Fibroblast of mammary gland (primary cell): ENCODE measurements at regions not wholly inside any gene's neighbourhood (a gene's known extent, or its start where the extent isn't known, plus 50 kb on each side); places are given as distances from the start of the nearest gene placed in this dataset.

Source experiments
- DNase-seq: peaks from one replicate; pipeline ENCODE4 v3.0.0-alpha.2; 2010; ENCODE audit warnings: low read depth
- H3K4me3 ChIP-seq: 2 replicates; pipeline ENCODE4 v1.5.1; 2011; ENCODE audit warnings: low read depth, mild to moderate bottlenecking, low read length, moderate library complexity; ENCODE audit not compliant: control insufficient read depth
- TF ChIP-seq, protein P1 (sequence below): conservative IDR thresholded peaks from 2 replicates; pipeline ENCODE4 v1.5.1; 2011; ENCODE audit warnings: low read depth, low read length, inconsistent platforms; ENCODE audit not compliant: control insufficient read depth, insufficient read depth

DNA sequence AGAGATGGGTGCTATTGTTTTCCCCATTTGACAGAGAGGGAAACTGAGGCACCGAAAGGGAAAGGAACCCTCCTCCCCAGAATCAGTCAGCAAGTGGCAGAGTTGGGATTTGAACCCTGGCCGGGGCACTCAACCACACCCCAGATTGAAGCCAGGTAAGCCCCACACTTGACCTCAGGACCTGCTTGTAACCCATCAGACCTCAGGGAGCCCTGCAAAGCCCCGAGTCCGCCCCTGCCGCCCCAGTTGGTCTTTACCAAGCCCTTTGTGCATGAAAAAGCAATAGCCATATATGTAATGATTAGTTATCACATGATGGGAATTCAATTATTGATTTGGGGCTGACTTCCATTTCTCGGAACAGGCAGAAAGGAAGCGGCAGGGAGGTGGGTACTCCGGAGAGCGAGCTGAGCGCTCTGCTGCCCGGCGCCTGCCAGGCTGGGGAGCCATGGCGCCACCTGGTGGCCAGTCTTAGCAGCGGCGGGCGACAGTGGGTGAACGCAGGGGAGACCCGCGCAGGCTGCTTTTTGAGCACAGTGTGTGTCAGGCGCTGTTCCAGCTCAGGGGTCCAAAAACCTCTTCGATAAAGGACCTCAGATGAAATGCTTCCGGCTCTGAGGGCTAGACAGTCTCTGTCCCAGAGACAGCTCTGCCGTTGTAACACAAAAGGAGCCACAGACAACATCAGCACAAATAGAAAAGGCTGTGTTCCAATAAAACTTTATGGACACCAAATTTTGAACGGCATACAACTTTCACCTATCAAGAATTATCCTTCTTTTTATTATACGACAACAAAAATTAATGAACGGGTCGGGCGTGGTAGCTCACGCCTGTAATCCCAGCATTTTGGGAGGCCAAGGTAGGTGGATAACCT, 82.9 kb upstream of the CACNA1A start:
- no peak overlapping the region for H3K4me3 ChIP-seq
- TF ChIP-seq, protein P1, sequence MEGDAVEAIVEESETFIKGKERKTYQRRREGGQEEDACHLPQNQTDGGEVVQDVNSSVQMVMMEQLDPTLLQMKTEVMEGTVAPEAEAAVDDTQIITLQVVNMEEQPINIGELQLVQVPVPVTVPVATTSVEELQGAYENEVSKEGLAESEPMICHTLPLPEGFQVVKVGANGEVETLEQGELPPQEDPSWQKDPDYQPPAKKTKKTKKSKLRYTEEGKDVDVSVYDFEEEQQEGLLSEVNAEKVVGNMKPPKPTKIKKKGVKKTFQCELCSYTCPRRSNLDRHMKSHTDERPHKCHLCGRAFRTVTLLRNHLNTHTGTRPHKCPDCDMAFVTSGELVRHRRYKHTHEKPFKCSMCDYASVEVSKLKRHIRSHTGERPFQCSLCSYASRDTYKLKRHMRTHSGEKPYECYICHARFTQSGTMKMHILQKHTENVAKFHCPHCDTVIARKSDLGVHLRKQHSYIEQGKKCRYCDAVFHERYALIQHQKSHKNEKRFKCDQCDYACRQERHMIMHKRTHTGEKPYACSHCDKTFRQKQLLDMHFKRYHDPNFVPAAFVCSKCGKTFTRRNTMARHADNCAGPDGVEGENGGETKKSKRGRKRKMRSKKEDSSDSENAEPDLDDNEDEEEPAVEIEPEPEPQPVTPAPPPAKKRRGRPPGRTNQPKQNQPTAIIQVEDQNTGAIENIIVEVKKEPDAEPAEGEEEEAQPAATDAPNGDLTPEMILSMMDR = peak; percentile 85
- DNase-seq = peak; percentile 44

DNA sequence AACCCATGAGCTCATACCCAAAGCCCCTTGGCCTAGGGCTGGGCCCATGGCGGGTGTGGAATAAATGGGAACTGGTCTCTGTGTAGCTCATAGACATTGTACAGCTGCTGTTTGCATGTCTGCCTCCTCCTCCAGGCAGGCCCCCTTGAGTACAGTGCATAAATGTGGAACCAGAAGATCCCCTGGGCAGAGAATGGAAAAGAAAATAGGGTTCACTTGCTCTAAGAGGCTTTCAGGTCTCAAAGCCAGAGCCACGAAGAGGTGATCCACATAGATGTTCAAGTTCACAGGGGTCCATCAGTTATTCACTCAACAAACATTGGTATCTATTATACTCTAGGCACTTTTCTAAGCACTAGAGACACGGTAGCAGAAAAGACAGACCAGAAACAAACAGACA, 79.2 kb upstream of the CACNA1A start:
- TF ChIP-seq, protein P1 = no peak
- no peak for DNase-seq

DNA sequence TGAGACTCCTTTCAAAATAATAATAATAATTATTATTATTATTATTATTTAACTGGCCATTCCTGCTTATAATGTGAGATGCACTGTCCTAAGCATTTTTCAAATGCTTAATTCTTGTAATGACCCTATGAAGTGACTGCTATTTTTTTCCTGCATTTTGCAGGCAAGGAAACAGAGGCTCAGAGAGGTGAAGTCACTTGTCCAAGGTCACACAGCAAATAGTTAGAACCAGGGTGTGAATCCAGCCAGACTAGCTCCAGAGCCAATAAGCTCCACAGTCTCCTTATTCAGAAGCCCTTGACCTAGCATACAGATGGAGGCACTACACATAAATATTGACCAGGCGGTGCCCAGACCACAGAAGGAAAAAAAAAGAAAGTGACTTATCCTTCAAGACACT, 77.5 kb upstream of the CACNA1A start:
- TF ChIP-seq, protein P1 = no peak
- no peak for DNase-seq
- no peak overlapping the region for H3K4me3 ChIP-seq

More for the DNA sequence above, 79.2 kb upstream of the CACNA1A start:
- H3K4me3 ChIP-seq = no peak overlapping the region

DNA sequence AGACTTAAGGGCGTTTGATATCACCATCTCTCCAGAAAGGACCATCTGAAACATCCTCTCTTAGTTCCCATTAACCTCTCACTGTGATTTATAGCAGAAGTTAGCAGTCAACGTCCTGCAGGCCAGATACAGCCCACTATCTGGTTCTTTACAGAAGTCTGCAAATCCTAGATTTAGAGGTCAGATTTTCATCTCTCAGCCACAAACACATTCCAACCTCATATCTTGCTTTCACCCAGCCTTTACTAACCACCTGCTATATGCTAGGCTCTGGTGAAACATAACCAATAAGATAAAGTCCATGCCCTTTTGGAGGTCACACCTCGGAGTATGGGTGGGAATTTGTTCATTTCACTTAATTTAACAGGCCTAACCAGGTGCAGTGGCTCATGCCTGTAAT, 76.8 kb upstream of the CACNA1A start:
- DNase-seq = no peak
- no peak overlapping the region for H3K4me3 ChIP-seq
- TF ChIP-seq, protein P1 = no peak

DNA sequence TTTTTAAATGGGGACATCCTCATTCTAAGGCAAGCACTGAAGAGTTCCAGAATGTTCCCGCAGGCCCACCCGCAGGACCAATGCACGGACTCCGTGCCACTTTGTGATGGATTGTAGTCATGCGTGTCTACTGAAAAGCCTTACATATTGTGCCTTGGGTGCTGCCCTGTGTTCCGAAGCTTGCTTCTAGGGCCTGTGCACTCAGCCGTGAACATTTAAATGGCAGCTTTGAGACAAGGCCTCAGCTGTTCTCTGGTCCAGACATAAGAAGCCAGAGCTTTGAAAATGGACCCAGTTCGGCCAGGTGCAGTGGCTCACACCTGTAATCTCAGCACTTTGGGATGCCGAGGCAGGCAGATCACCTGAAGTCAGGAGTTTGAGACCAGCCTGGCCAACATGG, 75.3 kb upstream of the CACNA1A start:
- TF ChIP-seq, protein P1 = no peak
- no peak for DNase-seq
- H3K4me3 ChIP-seq = no peak overlapping the region

DNA sequence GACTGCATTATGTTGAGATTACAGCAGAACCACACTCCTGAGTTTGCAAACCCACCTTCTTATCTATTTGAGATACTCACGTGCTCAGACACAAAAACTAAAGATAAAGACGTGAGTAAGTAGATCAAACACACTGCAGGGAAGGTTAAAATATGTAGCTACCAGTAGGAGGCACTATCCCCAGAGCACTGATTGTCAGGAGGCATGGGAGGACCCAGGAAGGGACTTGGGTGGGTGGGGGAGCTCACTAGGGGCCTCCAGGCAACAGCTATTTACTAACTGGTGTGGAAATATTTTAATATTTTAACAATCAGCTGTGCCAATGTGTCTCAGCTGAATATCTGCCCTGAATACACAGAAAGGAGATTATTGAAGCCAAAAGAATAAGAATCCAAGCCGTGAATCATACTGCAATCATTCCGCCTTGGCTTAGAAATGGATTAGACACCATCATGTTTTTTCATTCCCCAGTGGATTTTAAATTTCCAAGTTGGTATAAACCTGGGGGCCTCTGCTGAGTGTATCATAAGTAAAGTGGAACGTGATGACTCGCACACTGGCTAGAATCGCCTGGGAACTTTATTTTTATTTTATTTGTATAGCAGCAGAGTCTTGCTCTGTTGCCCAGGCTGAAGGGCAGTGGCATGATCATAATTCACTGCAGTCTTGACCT, 73.2 kb upstream of the CACNA1A start:
- peak; percentile 70 for DNase-seq
- H3K4me3 ChIP-seq = no peak overlapping the region
- TF ChIP-seq, protein P1 = peak; percentile 3
